ENCODE measurements at regions not wholly inside any gene's neighbourhood (a gene's known extent, or its start where the extent isn't known, plus 50 kb on each side); places are given as distances from the start of the nearest gene placed in this dataset.

GRCh38 chr3:30226601-30227151, 379.7 kb upstream of the TGFBR2 start:
- H3F3A ChIP-seq (ENCODE audit: insufficient read depth): no peaks in the 10 kb centered on the region
- no peak overlapping the region for H3K27ac ChIP-seq (ENCODE audit: low read depth, low read length)
- H3K9me2 ChIP-seq (replicated peaks; ENCODE audit: insufficient read depth, low read length): no peaks in the 10 kb centered on the region
- no peak overlapping the region for H3K9ac ChIP-seq (ENCODE audit: low read length)
- H3K27me3 ChIP-seq (ENCODE audit: low read length): no peaks in the 10 kb centered on the region
- no peaks in the 10 kb centered on the region for H4K20me1 ChIP-seq (ENCODE audit: low read depth, low read length)
- H3K36me3 ChIP-seq (ENCODE audit: low read length): no peaks in the 10 kb centered on the region
- H3K9me3 ChIP-seq (ENCODE audit: insufficient read depth, low read length): no peaks in the 10 kb centered on the region
- H2AFZ ChIP-seq (ENCODE audit: low read depth, low read length, severe bottlenecking): no peak overlapping the region
- H3K4me2 ChIP-seq (ENCODE audit: low read depth, low read length, poor library complexity, severe bottlenecking): no peak overlapping the region
- H3K4me3 ChIP-seq (ENCODE audit: insufficient read depth, low read length, poor library complexity, severe bottlenecking): no peak overlapping the region
- H3K79me2 ChIP-seq (ENCODE audit: insufficient read depth, low read length): no peaks in the 10 kb centered on the region
- TF ChIP-seq EZH2phosphoT487 (conservative IDR thresholded peaks at IDR 0.05; ENCODE audit: low read length) (no peak), CTCF (IDR thresholded peaks at IDR 0.05; ENCODE audit: insufficient read depth, low read length, poor library complexity, severe bottlenecking) (no peak)

- H2AFZ ChIP-seq (ENCODE audit: low read depth, low read length, severe bottlenecking): no peak overlapping the region
- no peak overlapping the region for H3K9ac ChIP-seq (ENCODE audit: low read length)
- H3K79me2 ChIP-seq (ENCODE audit: insufficient read depth, low read length): no peaks in the 10 kb centered on the region
- no peaks in the 10 kb centered on the region for H3K36me3 ChIP-seq (ENCODE audit: low read length)
- H3K4me2 ChIP-seq (ENCODE audit: low read depth, low read length, poor library complexity, severe bottlenecking): no peak overlapping the region
- H3K27ac ChIP-seq (ENCODE audit: low read depth, low read length): no peak overlapping the region
- no peaks in the 10 kb centered on the region for H3K9me2 ChIP-seq (replicated peaks; ENCODE audit: insufficient read depth, low read length)
- no peaks in the 10 kb centered on the region for H3F3A ChIP-seq (ENCODE audit: insufficient read depth)
- no peaks in the 10 kb centered on the region for H3K27me3 ChIP-seq (ENCODE audit: low read length)
- no peak for TF ChIP-seq EZH2phosphoT487 (conservative IDR thresholded peaks at IDR 0.05; ENCODE audit: low read length)
- TF ChIP-seq CTCF (IDR thresholded peaks at IDR 0.05; ENCODE audit: insufficient read depth, low read length, poor library complexity, severe bottlenecking): no peak
- no peak overlapping the region for H3K4me3 ChIP-seq (ENCODE audit: insufficient read depth, low read length, poor library complexity, severe bottlenecking)
- no peaks in the 10 kb centered on the region for H3K9me3 ChIP-seq (ENCODE audit: insufficient read depth, low read length)
- no peaks in the 10 kb centered on the region for H4K20me1 ChIP-seq (ENCODE audit: low read depth, low read length)
Observed at GRCh38 chr3:30227571-30228301, 378.7 kb upstream of the TGFBR2 start.

- TF ChIP-seq EZH2phosphoT487 (conservative IDR thresholded peaks at IDR 0.05; ENCODE audit: low read length) (no peak), CTCF (IDR thresholded peaks at IDR 0.05; ENCODE audit: insufficient read depth, low read length, poor library complexity, severe bottlenecking) (no peak)
- H3K4me2 ChIP-seq (ENCODE audit: low read depth, low read length, poor library complexity, severe bottlenecking): no peak overlapping the region
- H2AFZ ChIP-seq (ENCODE audit: low read depth, low read length, severe bottlenecking): no peak overlapping the region
- no peaks in the 10 kb centered on the region for H4K20me1 ChIP-seq (ENCODE audit: low read depth, low read length)
- H3K9ac ChIP-seq (ENCODE audit: low read length): no peak overlapping the region
- no peaks in the 10 kb centered on the region for H3K36me3 ChIP-seq (ENCODE audit: low read length)
- no peak overlapping the region for H3K27ac ChIP-seq (ENCODE audit: low read depth, low read length)
- H3K79me2 ChIP-seq (ENCODE audit: insufficient read depth, low read length): no peaks in the 10 kb centered on the region
- H3K9me3 ChIP-seq (ENCODE audit: insufficient read depth, low read length): no peaks in the 10 kb centered on the region
- H3K9me2 ChIP-seq (replicated peaks; ENCODE audit: insufficient read depth, low read length): no peaks in the 10 kb centered on the region
- H3K27me3 ChIP-seq (ENCODE audit: low read length): no peaks in the 10 kb centered on the region
- no peak overlapping the region for H3K4me3 ChIP-seq (ENCODE audit: insufficient read depth, low read length, poor library complexity, severe bottlenecking)
- no peaks in the 10 kb centered on the region for H3F3A ChIP-seq (ENCODE audit: insufficient read depth)
Observed at GRCh38 chr3:30228302-30228631, 378.1 kb upstream of the TGFBR2 start.

All from SU-DHL-6 (cell line).